Large intestine (tissue), 3 donors: ENCODE measurements at regions not wholly inside any gene's neighbourhood (a gene's known extent, or its start where the extent isn't known, plus 50 kb on each side); places are given as distances from the start of the nearest gene placed in this dataset.

Experiments
- DNase-seq, 2 donors: peaks; one replicate each; pipeline versions ENCODE4 v3.0.0 to v3.0.0-alpha.2; 2013
- H3K27ac ChIP-seq: one replicate; pipeline ENCODE4 v1.5.1; 2013; ENCODE audit warnings: low read length
- H3K27me3 ChIP-seq: 2 replicates; pipeline ENCODE4 v1.6.1; 2013; ENCODE audit warnings: low read length; ENCODE audit not compliant: control insufficient read depth, insufficient read depth
- H3K36me3 ChIP-seq: 2 replicates; pipeline ENCODE4 v1.6.1; 2013; ENCODE audit warnings: low read length; ENCODE audit not compliant: control insufficient read depth, insufficient read depth
- H3K4me1 ChIP-seq: one replicate; pipeline ENCODE4 v1.6.1; 2013; ENCODE audit warnings: low read length; ENCODE audit not compliant: control insufficient read depth, insufficient read depth
- H3K4me3 ChIP-seq: one replicate; pipeline ENCODE4 v1.5.1; 2013; ENCODE audit warnings: low read length
- H3K9me3 ChIP-seq: one replicate; pipeline ENCODE4 v1.6.1; 2013; ENCODE audit warnings: mild to moderate bottlenecking, low read depth, low read length, moderate library complexity; ENCODE audit not compliant: control insufficient read depth
- WGBS: methylation state at CpG from one replicate; pipeline ENCODE4 v1.1.5; 2013; ENCODE audit warnings: low lambda C conversion rate; ENCODE audit not compliant: insufficient coverage; 5-methylcytosine and 5-hydroxymethylcytosine counted together

GRCh38 chr1:84759756-84760155 lies 69.5 kb upstream of the SSX2IP start:
- peaks cover 3% of the 10 kb centered on the region for H3K27me3 ChIP-seq
- no peak overlapping the region for H3K4me3 ChIP-seq
- H3K36me3 ChIP-seq, result no peaks in the 10 kb centered on the region
- WGBS, result no CpG with 5 or more reads among the region's 10 CpGs
- H3K27ac ChIP-seq, result no peak overlapping the region
- H3K4me1 ChIP-seq, result peaks cover 3% of the 10 kb centered on the region
- DNase-seq, result no peak
- no peaks in the 10 kb centered on the region for H3K9me3 ChIP-seq

GRCh38 chr1:84758968-84759491 lies 68.8 kb upstream of the SSX2IP start:
- Histone ChIP-seq H3K4me1 (peaks cover 3% of the 10 kb centered on the region), H3K36me3 (no peaks in the 10 kb centered on the region), H3K9me3 (no peaks in the 10 kb centered on the region), H3K27ac (no peak overlapping the region), H3K27me3 (no peaks in the 10 kb centered on the region), H3K4me3 (no peak overlapping the region)
- no peak for DNase-seq
- WGBS, result 67% methylated on average over 2 of the region's 15 CpGs

GRCh38 chr1:84758476-84758875 lies 68.2 kb upstream of the SSX2IP start:
- H3K27me3 ChIP-seq, result no peaks in the 10 kb centered on the region
- H3K4me1 ChIP-seq, result peaks cover 3% of the 10 kb centered on the region
- no peak overlapping the region for H3K4me3 ChIP-seq
- no peaks in the 10 kb centered on the region for H3K9me3 ChIP-seq
- no peak overlapping the region for H3K27ac ChIP-seq
- H3K36me3 ChIP-seq, result no peaks in the 10 kb centered on the region
- no CpG with 5 or more reads among the region's 3 CpGs for WGBS
- DNase-seq, result no peak

- Histone ChIP-seq H3K4me3 (no peak overlapping the region), H3K9me3 (no peaks in the 10 kb centered on the region), H3K27ac (no peak overlapping the region), H3K4me1 (peaks cover 3% of the 10 kb centered on the region), H3K36me3 (no peaks in the 10 kb centered on the region), H3K27me3 (no peaks in the 10 kb centered on the region)
- WGBS, result no CpG with 5 or more reads among the region's 4 CpGs
- no peak for DNase-seq
Measured at GRCh38 chr1:84757301-84757700, 67.0 kb upstream of the SSX2IP start.

- Histone ChIP-seq H3K36me3 (no peaks in the 10 kb centered on the region), H3K27ac (no peak overlapping the region), H3K27me3 (no peaks in the 10 kb centered on the region), H3K9me3 (no peaks in the 10 kb centered on the region), H3K4me1 (peaks cover 3% of the 10 kb centered on the region), H3K4me3 (no peak overlapping the region)
- 20% methylated on average over 1 of the region's 3 CpGs for WGBS
- no peak for DNase-seq
Measured at GRCh38 chr1:84756455-84757082, 66.3 kb upstream of the SSX2IP start.

- no peaks in the 10 kb centered on the region for H3K9me3 ChIP-seq
- DNase-seq, result no peak
- no peak overlapping the region for H3K4me3 ChIP-seq
- no peaks in the 10 kb centered on the region for H3K36me3 ChIP-seq
- WGBS, result no CpG with 5 or more reads among the region's 3 CpGs
- no peak overlapping the region for H3K27ac ChIP-seq
- H3K27me3 ChIP-seq, result no peaks in the 10 kb centered on the region
- H3K4me1 ChIP-seq, result peaks cover 3% of the 10 kb centered on the region
Measured at GRCh38 chr1:84756001-84756400, 65.7 kb upstream of the SSX2IP start.

GRCh38 chr1:84755216-84755615 lies 65.0 kb upstream of the SSX2IP start:
- no peaks in the 10 kb centered on the region for H3K36me3 ChIP-seq
- no peaks in the 10 kb centered on the region for H3K9me3 ChIP-seq
- no peak overlapping the region for H3K27ac ChIP-seq
- no peaks in the 10 kb centered on the region for H3K27me3 ChIP-seq
- no peak for DNase-seq
- H3K4me1 ChIP-seq, result peaks cover 3% of the 10 kb centered on the region
- H3K4me3 ChIP-seq, result no peak overlapping the region
- WGBS, result no CpG with 5 or more reads among the region's 8 CpGs

GRCh38 chr1:84754386-84754703 lies 64.1 kb upstream of the SSX2IP start:
- DNase-seq, result no peak
- Histone ChIP-seq H3K36me3 (no peaks in the 10 kb centered on the region), H3K27ac (no peak overlapping the region), H3K4me3 (no peak overlapping the region), H3K9me3 (no peaks in the 10 kb centered on the region), H3K27me3 (no peaks in the 10 kb centered on the region), H3K4me1 (peaks cover 3% of the 10 kb centered on the region)
- whole genome bisulfite sequencing, result 80% methylated on average over 3 of the region's 21 CpGs

- WGBS, result 100% methylated on average over 1 of the region's 16 CpGs
- Histone ChIP-seq H3K9me3 (no peaks in the 10 kb centered on the region), H3K27me3 (no peaks in the 10 kb centered on the region), H3K27ac (no peak overlapping the region), H3K4me3 (no peak overlapping the region), H3K4me1 (peaks cover 2% of the 10 kb centered on the region), H3K36me3 (no peaks in the 10 kb centered on the region)
- DNase-seq, result peak; percentile 72 to 77
Measured at GRCh38 chr1:84753516-84754385, 63.5 kb upstream of the SSX2IP start.

GRCh38 chr1:84750110-84750730 lies 60.0 kb upstream of the SSX2IP start:
- Histone ChIP-seq H3K27ac (no peak overlapping the region), H3K36me3 (no peaks in the 10 kb centered on the region), H3K27me3 (no peaks in the 10 kb centered on the region), H3K9me3 (no peaks in the 10 kb centered on the region), H3K4me3 (no peak overlapping the region), H3K4me1 (no peaks in the 10 kb centered on the region)
- DNase-seq, result no peak
- WGBS, result no CpG with 5 or more reads among the region's 6 CpGs
